ENCODE measurements at regions not wholly inside any gene's neighbourhood (a gene's known extent, or its start where the extent isn't known, plus 50 kb on each side); places are given as distances from the start of the nearest gene placed in this dataset.

DNA sequence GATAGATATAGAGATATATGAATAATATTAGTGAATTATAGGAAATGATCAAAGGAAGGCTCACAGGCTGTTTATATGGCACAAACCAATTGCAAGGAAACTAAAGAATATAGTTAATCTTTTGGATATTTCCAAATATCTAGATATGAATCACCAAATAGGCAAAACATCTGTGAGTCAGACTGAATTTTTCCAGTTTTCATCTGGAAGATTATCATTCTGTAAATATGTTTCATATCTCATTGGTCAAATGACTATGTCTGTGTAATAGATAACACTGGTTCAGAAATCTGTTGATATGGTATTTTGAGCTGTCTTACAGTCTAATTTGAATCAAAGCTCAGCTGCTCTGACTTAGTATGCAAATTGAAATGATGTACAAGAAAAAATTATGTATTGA, 303.6 kb downstream of the FAM133A start (continued):
- TF ChIP-seq, protein P1, sequence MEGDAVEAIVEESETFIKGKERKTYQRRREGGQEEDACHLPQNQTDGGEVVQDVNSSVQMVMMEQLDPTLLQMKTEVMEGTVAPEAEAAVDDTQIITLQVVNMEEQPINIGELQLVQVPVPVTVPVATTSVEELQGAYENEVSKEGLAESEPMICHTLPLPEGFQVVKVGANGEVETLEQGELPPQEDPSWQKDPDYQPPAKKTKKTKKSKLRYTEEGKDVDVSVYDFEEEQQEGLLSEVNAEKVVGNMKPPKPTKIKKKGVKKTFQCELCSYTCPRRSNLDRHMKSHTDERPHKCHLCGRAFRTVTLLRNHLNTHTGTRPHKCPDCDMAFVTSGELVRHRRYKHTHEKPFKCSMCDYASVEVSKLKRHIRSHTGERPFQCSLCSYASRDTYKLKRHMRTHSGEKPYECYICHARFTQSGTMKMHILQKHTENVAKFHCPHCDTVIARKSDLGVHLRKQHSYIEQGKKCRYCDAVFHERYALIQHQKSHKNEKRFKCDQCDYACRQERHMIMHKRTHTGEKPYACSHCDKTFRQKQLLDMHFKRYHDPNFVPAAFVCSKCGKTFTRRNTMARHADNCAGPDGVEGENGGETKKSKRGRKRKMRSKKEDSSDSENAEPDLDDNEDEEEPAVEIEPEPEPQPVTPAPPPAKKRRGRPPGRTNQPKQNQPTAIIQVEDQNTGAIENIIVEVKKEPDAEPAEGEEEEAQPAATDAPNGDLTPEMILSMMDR (IDR thresholded peaks at IDR 0.05 in 2 of 3, conservative IDR thresholded peaks at IDR 0.05 in 1 of 3; ENCODE audit: borderline replicate concordance in 1 of 3, insufficient read depth in 1 of 3, low read depth in 2 of 3, low read length in 2 of 3): no peak

DNA sequence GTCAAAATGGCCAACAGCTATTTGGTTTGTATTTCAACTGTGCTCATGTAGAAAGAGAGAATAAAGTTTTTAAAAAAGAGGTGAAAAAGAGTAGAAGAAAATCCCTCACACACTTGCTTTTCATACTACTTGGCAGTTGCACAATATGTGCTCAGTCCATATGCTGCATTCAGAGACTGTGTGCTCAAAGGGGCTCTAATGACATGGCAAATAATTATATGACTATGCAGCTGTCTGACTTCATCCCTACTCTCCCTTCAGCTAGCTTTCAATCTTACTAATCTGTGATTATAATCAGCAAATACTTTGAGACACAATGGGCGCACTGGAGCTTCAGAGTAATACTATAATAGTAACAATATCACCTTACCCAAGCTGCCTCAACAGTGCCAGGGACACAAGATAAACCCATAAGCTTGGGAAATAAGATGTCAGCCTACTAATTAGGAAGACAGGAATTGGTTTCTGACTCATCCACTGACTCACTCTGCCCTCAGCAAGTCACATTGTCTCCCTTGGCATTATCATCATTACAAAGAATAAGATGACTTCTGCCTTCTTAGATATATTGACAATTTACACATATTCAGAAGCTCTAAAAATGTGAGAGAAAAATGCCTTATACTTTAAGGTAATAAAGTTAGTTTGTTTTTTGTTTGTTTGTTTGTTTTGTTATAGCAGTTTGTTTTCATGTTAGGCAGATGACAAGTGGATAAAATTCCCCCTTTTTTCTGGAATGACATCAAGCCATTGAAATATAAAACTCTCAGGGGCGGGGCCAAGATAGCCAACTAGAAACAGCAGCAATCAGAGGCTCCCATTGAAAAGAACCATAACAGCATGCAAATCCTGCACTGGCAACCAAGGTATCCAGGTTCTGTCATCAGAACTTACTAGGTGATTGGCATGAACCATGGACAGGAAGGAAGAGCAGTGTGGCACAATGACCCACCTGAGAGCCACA, 311.6 kb downstream of the FAM133A start:
- H3K4me3 ChIP-seq (replicated peaks in 1 of 2; ENCODE audit: low read depth in 1 of 2, low read length in 2 of 2): no peak overlapping the region

More for the DNA sequence above, 311.6 kb downstream of the FAM133A start:
- Histone ChIP-seq H4K20me1 (ENCODE audit: insufficient read depth) (no peaks in the 10 kb centered on the region), H3K9ac (ENCODE audit: low read length) (no peak overlapping the region), H3K79me2 (ENCODE audit: insufficient read depth, low read length) (no peaks in the 10 kb centered on the region), H3K4me2 (ENCODE audit: low read length) (no peak overlapping the region), H3K9me3 (ENCODE audit: control insufficient read depth in 1 of 2, insufficient read depth in 1 of 2, low read depth in 1 of 2, low read length in 2 of 2) (no peaks in the 10 kb centered on the region), H2AFZ (ENCODE audit: low read depth, low read length, poor library complexity, severe bottlenecking) (no peak overlapping the region), H3K27me3 (ENCODE audit: insufficient read depth, low read length) (no peaks in the 10 kb centered on the region), H3K4me1 (ENCODE audit: control insufficient read depth in 1 of 2, insufficient read depth in 2 of 2, low read length in 2 of 2) (no peaks in the 10 kb centered on the region), H3K36me3 (ENCODE audit: control insufficient read depth in 1 of 2, insufficient read depth in 2 of 2, low read length in 2 of 2) (no peaks in the 10 kb centered on the region), H3K27ac (ENCODE audit: low read depth, low read length) (no peak overlapping the region), H3K9me2 (ENCODE audit: insufficient read depth) (no peaks in the 10 kb centered on the region)
- RAD21 ChIA-PET (ENCODE audit: low non-redundant PET in 1 of 2, low total read pairs in 2 of 2, uncharacterized antibody in 2 of 2, unreplicated experiment in 2 of 2): no interaction called here
- no TSS peak for BruUV-seq (replicated peaks)
- TF ChIP-seq CEBPB (IDR thresholded peaks at IDR 0.05; ENCODE audit: low read depth) (no peak), POLR2A (IDR thresholded peaks at IDR 0.05; ENCODE audit: borderline replicate concordance, extremely low read depth, insufficient read depth, insufficient read length) (no peak), TCF7L2 (IDR thresholded peaks at IDR 0.05; ENCODE audit: borderline replicate concordance, extremely low read depth, insufficient read depth, insufficient read length) (no peak), ZFX (IDR thresholded peaks at IDR 0.05) (no peak), ELF1 (IDR thresholded peaks at IDR 0.05; ENCODE audit: borderline replicate concordance, low read depth) (no peak)
- POLR2A ChIA-PET: no interaction called here
- DNase-seq (ENCODE audit: low read depth, low spot score) (no peak), ATAC-seq (no peak)
- CTCF ChIA-PET: no interaction called here
- intact Hi-C loops (cut with micrococcal nuclease): no loop called here

Data from HCT116 (cell line).